ENCODE measurements at regions not wholly inside any gene's neighbourhood (a gene's known extent, or its start where the extent isn't known, plus 50 kb on each side); places are given as distances from the start of the nearest gene placed in this dataset.

DNA sequence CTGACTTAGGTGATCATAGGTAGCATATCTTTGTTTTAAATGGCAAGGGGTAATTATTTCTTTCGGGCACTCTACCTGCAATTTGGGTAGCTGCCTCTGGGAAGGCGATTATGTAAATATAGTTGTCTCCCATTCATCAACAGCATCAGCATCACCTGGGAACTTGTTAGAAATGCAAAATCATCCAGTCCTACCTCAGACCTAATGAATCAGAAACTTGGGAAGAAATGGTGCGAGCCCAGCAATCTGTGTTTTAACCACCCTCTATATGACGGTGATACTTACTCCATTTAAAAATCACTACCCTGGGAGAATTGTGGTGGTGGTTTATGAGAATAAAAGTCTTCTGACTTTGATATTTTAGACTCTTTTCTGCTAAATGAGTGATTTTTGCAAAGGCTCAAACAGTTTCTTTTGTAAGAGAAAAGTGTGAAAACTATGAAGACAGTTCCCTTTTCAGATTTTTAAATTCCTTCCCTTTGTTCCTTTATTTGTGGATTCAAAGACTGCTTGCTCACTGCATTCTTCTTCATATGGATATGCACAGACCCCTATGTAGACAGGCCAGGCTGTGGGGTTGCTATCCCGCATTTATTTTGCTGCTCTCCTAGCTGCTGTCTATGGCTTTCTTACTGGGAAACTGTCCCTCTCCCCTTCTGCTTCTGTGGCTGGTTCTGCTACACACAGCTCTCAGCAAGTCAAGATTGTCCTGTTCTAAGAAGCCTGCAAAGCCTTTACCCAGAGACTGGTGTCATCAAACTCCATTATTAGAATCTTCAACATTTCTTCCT lies 365.3 kb downstream of the RNF144B start:
- H3K4me1 ChIP-seq (ENCODE audit: control insufficient read depth, insufficient read depth, low read length, unreplicated experiment): no peaks in the 10 kb centered on the region
- no peaks in the 10 kb centered on the region for H3K79me2 ChIP-seq (ENCODE audit: control insufficient read depth, insufficient read depth, low read length, unreplicated experiment)
- no peak overlapping the region for H3K4me3 ChIP-seq (ENCODE audit: low read depth, low read length)
- no peaks in the 10 kb centered on the region for H3K27me3 ChIP-seq (ENCODE audit: insufficient read depth, low read length)
- no peak overlapping the region for H2AFZ ChIP-seq (ENCODE audit: low read length, unreplicated experiment)
- H3K27ac ChIP-seq (ENCODE audit: low read depth, low read length): no peak overlapping the region
- no peaks in the 10 kb centered on the region for H3K36me3 ChIP-seq (ENCODE audit: insufficient read depth, low read length)

DNA sequence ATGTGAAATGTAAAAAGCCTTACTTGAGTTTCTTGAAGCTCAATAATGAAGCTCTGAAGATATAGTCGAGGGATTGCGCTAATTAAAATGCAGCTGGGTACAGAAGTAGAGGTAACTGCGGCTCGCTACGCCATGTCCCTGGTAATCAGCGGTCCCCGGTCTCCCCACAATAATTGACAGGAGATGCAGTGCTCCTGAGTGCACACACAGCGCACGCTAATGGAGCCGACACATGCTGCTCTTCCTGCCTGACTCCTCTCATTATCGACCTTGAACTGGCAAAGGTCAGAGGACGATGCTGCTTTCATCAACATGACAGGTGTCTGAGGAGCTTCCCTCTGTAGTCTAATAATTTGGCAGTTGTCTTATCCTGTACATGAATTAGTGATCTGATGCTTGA lies 365.9 kb downstream of the RNF144B start:
- Histone ChIP-seq H2AFZ (ENCODE audit: low read length, unreplicated experiment) (no peak overlapping the region), H3K79me2 (ENCODE audit: control insufficient read depth, insufficient read depth, low read length, unreplicated experiment) (no peaks in the 10 kb centered on the region), H3K27ac (ENCODE audit: low read depth, low read length) (no peak overlapping the region), H3K27me3 (ENCODE audit: insufficient read depth, low read length) (no peaks in the 10 kb centered on the region), H3K4me3 (ENCODE audit: low read depth, low read length) (no peak overlapping the region), H3K4me1 (ENCODE audit: control insufficient read depth, insufficient read depth, low read length, unreplicated experiment) (no peaks in the 10 kb centered on the region), H3K36me3 (ENCODE audit: insufficient read depth, low read length) (no peaks in the 10 kb centered on the region)

DNA sequence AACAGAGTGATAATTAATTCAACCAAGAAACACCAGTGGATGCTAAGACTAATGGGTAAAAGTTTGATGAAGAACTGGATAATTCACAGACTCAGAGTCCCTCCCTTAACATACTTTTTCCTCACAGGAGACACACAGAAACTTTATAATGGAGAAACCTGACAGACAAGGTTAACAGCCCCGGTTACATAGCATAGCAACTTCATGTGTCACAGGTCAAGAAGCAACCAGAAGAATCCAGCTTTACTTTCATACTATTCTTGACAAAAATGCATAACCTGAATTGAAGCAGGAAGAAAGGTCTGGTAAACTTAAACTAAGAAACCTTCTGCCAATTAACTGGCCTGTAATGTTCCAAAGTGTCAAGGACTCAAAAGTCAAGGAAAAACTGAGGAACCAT lies 375.9 kb downstream of the RNF144B start:
- H2AFZ ChIP-seq (ENCODE audit: low read length, unreplicated experiment): no peak overlapping the region
- no peaks in the 10 kb centered on the region for H3K36me3 ChIP-seq (ENCODE audit: insufficient read depth, low read length)
- H3K4me1 ChIP-seq (ENCODE audit: control insufficient read depth, insufficient read depth, low read length, unreplicated experiment): no peaks in the 10 kb centered on the region
- no peaks in the 10 kb centered on the region for H3K79me2 ChIP-seq (ENCODE audit: control insufficient read depth, insufficient read depth, low read length, unreplicated experiment)
- H3K27me3 ChIP-seq (ENCODE audit: insufficient read depth, low read length): no peaks in the 10 kb centered on the region
- no peak overlapping the region for H3K4me3 ChIP-seq (ENCODE audit: low read depth, low read length)
- H3K27ac ChIP-seq (ENCODE audit: low read depth, low read length): no peak overlapping the region

DNA sequence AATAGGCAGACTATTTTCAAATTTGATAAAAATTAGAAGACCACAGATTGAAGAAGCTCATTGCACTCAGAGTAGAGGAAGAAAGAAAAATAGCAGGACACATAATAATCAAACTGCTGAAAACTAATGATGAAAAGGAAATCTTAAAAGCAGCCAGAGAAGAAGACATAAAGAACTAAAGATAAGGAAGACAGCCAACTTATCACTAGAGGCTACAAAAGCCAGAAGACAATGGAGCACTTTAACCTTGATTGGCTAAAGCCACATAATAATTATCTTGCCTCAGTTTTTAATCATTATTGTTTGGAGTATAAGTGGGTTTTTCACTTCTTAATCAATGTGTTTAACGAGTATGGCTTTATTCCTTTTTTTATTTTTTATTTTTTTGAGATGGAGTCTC lies 397.6 kb downstream of the RNF144B start:
- Histone ChIP-seq H3K79me2 (ENCODE audit: control insufficient read depth, insufficient read depth, low read length, unreplicated experiment) (no peaks in the 10 kb centered on the region), H3K27ac (ENCODE audit: low read depth, low read length) (no peak overlapping the region)

DNA sequence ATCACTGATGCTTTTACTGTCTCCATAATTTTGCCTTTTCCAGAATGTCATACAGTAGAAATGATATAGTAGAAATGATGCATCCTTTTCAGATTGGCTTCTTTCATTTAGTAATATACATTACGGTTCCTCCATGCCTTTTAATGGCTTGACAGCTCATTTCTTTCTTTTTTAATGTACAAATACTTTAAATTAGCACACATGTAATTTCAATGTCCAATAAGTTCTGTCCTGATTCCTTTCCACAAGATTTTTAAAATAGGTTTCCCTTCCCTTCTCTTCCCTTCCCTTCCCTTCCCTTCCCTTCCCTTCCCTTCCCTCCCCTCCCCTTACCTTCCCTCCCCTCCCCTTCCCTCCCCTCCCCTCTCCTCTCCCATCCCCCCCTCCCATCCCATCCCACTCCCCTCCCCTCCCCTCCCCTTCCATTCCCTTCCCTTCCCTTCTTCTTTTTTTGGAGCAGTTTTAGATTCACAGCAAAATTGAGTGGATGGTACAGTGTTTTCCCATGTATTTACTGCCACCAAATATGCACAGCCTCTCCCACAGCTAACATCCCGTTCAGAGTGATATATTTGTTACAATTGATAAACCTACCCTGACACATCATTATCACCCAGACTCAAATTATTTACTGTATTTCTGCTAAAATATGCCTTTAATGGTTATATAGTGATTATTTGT lies 398.8 kb downstream of the RNF144B start:
- no peak overlapping the region for H3K4me3 ChIP-seq (ENCODE audit: low read depth, low read length)
- no peaks in the 10 kb centered on the region for H3K36me3 ChIP-seq (ENCODE audit: insufficient read depth, low read length)
- H2AFZ ChIP-seq (ENCODE audit: low read length, unreplicated experiment): no peak overlapping the region
- H3K79me2 ChIP-seq (ENCODE audit: control insufficient read depth, insufficient read depth, low read length, unreplicated experiment): no peaks in the 10 kb centered on the region
- H3K27ac ChIP-seq (ENCODE audit: low read depth, low read length): no peak overlapping the region
- H3K4me1 ChIP-seq (ENCODE audit: control insufficient read depth, insufficient read depth, low read length, unreplicated experiment): no peaks in the 10 kb centered on the region
- H3K27me3 ChIP-seq (ENCODE audit: insufficient read depth, low read length): no peaks in the 10 kb centered on the region

More for the DNA sequence above, 397.6 kb downstream of the RNF144B start:
- no peak overlapping the region for H2AFZ ChIP-seq (ENCODE audit: low read length, unreplicated experiment)
- H3K4me3 ChIP-seq (ENCODE audit: low read depth, low read length): no peak overlapping the region
- no peaks in the 10 kb centered on the region for H3K27me3 ChIP-seq (ENCODE audit: insufficient read depth, low read length)
- H3K4me1 ChIP-seq (ENCODE audit: control insufficient read depth, insufficient read depth, low read length, unreplicated experiment): no peaks in the 10 kb centered on the region
- H3K36me3 ChIP-seq (ENCODE audit: insufficient read depth, low read length): no peaks in the 10 kb centered on the region

DNA sequence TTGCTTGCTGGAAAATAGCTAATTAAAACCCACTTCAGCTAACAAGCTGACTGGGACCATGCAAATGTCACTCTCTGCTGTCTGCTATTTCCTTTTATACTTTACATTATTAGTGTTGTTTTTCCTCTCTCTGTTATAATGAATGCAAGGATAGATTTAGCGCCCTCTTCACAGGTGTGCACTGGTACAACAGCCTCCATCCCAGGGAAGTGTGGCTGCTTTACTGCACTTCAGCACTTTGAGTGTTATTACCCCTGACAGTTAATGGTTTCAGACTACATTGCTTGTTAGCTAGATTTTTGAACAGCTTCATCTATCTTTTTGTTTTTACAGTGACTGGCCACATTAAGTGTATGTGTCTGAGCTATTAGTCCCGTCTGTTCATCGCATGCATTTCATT lies 405.7 kb downstream of the RNF144B start:
- Histone ChIP-seq H3K36me3 (ENCODE audit: insufficient read depth, low read length) (no peaks in the 10 kb centered on the region), H3K79me2 (ENCODE audit: control insufficient read depth, insufficient read depth, low read length, unreplicated experiment) (no peaks in the 10 kb centered on the region), H3K4me3 (ENCODE audit: low read depth, low read length) (no peak overlapping the region), H3K27ac (ENCODE audit: low read depth, low read length) (no peak overlapping the region), H2AFZ (ENCODE audit: low read length, unreplicated experiment) (no peak overlapping the region), H3K27me3 (ENCODE audit: insufficient read depth, low read length) (no peaks in the 10 kb centered on the region), H3K4me1 (ENCODE audit: control insufficient read depth, insufficient read depth, low read length, unreplicated experiment) (no peaks in the 10 kb centered on the region)

DNA sequence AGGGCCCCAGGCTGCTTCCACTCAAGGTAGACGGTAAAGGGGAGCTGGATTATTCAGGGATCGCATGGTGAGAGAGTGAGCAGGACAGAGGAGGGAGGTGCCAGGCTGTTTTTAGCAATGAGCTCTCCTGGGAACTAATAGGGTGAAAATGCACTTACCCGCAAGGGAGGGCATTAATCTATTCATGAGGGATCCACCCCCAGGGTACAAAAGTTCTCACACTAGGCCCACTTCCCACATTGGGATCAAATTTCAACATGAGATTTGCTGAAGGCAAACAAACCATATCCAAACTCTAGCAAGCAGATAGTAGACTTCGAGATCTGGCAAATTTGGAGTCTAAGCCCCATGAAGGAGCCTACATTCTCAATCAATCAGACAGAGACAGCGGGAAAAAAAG lies 408.6 kb downstream of the RNF144B start:
- Histone ChIP-seq H3K4me1 (ENCODE audit: control insufficient read depth, insufficient read depth, low read length, unreplicated experiment) (no peaks in the 10 kb centered on the region), H3K36me3 (ENCODE audit: insufficient read depth, low read length) (no peaks in the 10 kb centered on the region), H3K27ac (ENCODE audit: low read depth, low read length) (no peak overlapping the region), H3K4me3 (ENCODE audit: low read depth, low read length) (no peak overlapping the region), H2AFZ (ENCODE audit: low read length, unreplicated experiment) (no peak overlapping the region), H3K27me3 (ENCODE audit: insufficient read depth, low read length) (no peaks in the 10 kb centered on the region), H3K79me2 (ENCODE audit: control insufficient read depth, insufficient read depth, low read length, unreplicated experiment) (no peaks in the 10 kb centered on the region)

DNA sequence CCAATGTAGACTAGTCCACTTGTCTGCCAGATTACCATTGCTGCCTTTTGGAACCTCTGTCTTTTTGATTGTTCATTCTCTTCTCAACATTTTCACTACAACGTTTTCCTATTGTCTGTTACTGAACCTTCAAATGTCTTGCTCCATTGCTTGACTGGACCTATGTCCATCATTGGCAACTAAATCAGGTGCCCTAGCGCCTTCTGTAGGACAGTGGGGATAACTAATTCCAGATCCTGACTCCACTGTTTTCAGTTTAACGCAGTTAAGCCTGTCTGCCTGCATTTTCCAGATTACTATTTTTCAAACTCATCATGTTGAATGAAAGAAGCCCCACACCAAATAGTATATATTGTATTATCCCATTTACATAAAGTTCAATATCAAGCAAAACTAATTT lies 433.6 kb downstream of the RNF144B start:
- no peak overlapping the region for H3K4me3 ChIP-seq (ENCODE audit: low read depth, low read length)
- no peaks in the 10 kb centered on the region for H3K27me3 ChIP-seq (ENCODE audit: insufficient read depth, low read length)
- no peaks in the 10 kb centered on the region for H3K4me1 ChIP-seq (ENCODE audit: control insufficient read depth, insufficient read depth, low read length, unreplicated experiment)
- no peaks in the 10 kb centered on the region for H3K79me2 ChIP-seq (ENCODE audit: control insufficient read depth, insufficient read depth, low read length, unreplicated experiment)
- H3K27ac ChIP-seq (ENCODE audit: low read depth, low read length): no peak overlapping the region
- H2AFZ ChIP-seq (ENCODE audit: low read length, unreplicated experiment): no peak overlapping the region
- H3K36me3 ChIP-seq (ENCODE audit: insufficient read depth, low read length): no peaks in the 10 kb centered on the region

DNA sequence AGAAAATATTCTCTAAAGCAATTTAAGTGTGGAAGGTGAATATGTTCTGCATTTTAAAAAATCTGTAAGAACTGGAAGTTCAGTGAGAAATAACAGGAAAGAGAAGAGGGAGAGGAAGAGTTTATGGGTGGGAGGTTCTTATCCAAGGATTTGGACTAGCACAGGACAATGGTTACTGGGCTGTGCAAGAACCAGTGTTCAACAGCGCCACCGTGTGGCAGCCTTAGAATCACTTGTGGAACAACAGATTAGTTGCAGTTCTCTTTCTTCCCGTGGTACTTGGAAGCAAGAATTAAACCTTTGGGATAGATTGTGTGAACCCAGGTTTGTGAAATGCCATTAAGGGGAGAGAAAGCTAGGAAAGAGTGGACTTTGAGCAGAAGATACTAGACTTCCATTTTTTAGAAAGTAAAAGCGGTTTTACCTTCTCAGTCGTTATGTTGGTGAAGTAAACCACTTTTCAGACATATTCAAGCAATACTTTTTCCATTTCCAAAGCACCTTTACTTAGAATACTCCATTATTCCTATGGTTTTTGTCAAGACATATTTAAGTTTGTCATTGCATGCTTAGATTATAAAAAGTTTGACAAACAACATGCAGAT lies 436.7 kb downstream of the RNF144B start:
- no peaks in the 10 kb centered on the region for H3K36me3 ChIP-seq (ENCODE audit: insufficient read depth, low read length)
- no peak overlapping the region for H3K4me3 ChIP-seq (ENCODE audit: low read depth, low read length)
- no peak overlapping the region for H2AFZ ChIP-seq (ENCODE audit: low read length, unreplicated experiment)
- H3K4me1 ChIP-seq (ENCODE audit: control insufficient read depth, insufficient read depth, low read length, unreplicated experiment): no peaks in the 10 kb centered on the region
- H3K27me3 ChIP-seq (ENCODE audit: insufficient read depth, low read length): no peaks in the 10 kb centered on the region
- H3K79me2 ChIP-seq (ENCODE audit: control insufficient read depth, insufficient read depth, low read length, unreplicated experiment): no peaks in the 10 kb centered on the region
- H3K27ac ChIP-seq (ENCODE audit: low read depth, low read length): no peak overlapping the region

DNA sequence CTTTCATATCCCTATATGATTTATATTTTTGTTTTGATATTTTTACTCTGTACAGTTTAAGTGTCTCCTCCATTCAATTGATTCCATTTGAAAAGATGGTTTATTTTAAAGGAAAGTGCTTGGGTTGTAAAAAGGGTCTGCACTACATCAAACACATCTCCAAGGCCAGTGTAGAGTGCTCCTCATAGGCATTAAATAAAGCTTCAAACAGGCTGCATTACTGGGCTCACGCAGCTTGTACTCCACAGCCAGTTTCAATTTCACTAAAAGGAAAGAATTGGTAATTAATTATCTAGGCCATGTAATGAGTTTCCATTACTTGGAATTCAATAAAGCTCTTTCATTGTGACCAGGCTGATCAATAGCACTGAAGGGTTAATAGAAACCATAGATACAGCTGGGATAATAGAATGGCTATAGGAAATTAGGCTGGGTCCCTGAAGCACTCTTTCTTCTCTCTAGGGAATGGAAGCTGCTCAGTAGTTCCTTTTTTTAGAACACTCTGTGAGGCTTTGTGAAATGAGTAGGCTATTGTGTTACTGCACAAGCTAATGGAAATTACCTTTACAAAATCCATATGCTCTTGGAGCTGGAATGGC lies 442.2 kb downstream of the RNF144B start:
- Histone ChIP-seq H3K27ac (ENCODE audit: low read depth, low read length) (no peak overlapping the region), H3K4me1 (ENCODE audit: control insufficient read depth, insufficient read depth, low read length, unreplicated experiment) (no peaks in the 10 kb centered on the region), H2AFZ (ENCODE audit: low read length, unreplicated experiment) (no peak overlapping the region), H3K27me3 (ENCODE audit: insufficient read depth, low read length) (no peaks in the 10 kb centered on the region), H3K79me2 (ENCODE audit: control insufficient read depth, insufficient read depth, low read length, unreplicated experiment) (no peaks in the 10 kb centered on the region), H3K4me3 (ENCODE audit: low read depth, low read length) (no peak overlapping the region), H3K36me3 (ENCODE audit: insufficient read depth, low read length) (no peaks in the 10 kb centered on the region)
